Stomach (tissue), 4 donors: ENCODE measurements at regions not wholly inside any gene's neighbourhood (a gene's known extent, or its start where the extent isn't known, plus 50 kb on each side); places are given as distances from the start of the nearest gene placed in this dataset.

Experiments used
- CTCF ChIP-seq, 7 experiments: fragments of 450-650 bp in 4 of 7; fragments of 200-600 bp in 3 of 7; sonication (generic) in 3 of 7; IDR thresholded peaks; one replicate each; pipeline ENCODE4 v1.5.1; 2016 to 2019; ENCODE audit warnings: antibody characterized with exemption in 7 of 7, control low read depth in 2 of 7, mild to moderate bottlenecking in 1 of 7
- EP300 ChIP-seq: sonication (generic); formaldehyde crosslinking; IDR thresholded peaks from one replicate; pipeline ENCODE4 v1.6.1; 2017; ENCODE audit warnings: antibody characterized with exemption
- POLR2AphosphoS5 ChIP-seq, 3 donors: sonication (generic); formaldehyde crosslinking; IDR thresholded peaks; one replicate each; pipeline ENCODE4 v1.6.1; 2016; ENCODE audit warnings: antibody characterized with exemption in 3 of 3

GRCh38 chr9:89791754-89792153 lies 186.9 kb downstream of the GADD45G start:
- TF ChIP-seq CTCF (IDR thresholded peaks at IDR 0.05) (no peak), EP300 (no peak), POLR2AphosphoS5 (IDR thresholded peaks at IDR 0.05) (no peak)
